Endodermal cell (in vitro differentiated cells): ENCODE measurements at regions not wholly inside any gene's neighbourhood (a gene's known extent, or its start where the extent isn't known, plus 50 kb on each side); places are given as distances from the start of the nearest gene placed in this dataset.
A peak's percentile ranks its signal among the peaks of the same experiment; 100 is the strongest.

Experiments used
- DNase-seq: peaks from one replicate; pipeline ENCODE4 v3.0.0-alpha.2; 2017
- H3K27ac ChIP-seq: 2 replicates; pipeline ENCODE4 v1.5.1; 2013; ENCODE audit warnings: mild to moderate bottlenecking, low read depth, low read length, moderate library complexity
- H3K27me3 ChIP-seq: 2 replicates; pipeline ENCODE4 v1.6.1; 2013; ENCODE audit warnings: mild to moderate bottlenecking, low read length, moderate library complexity; ENCODE audit not compliant: insufficient read depth, control insufficient read depth, poor library complexity, severe bottlenecking
- H3K36me3 ChIP-seq: 2 replicates; pipeline ENCODE4 v1.7.0; 2013; ENCODE audit warnings: mild to moderate bottlenecking, low read length, moderate library complexity; ENCODE audit not compliant: control insufficient read depth, insufficient read depth
- H3K4me1 ChIP-seq: one replicate; pipeline ENCODE4 v1.7.0; 2013; ENCODE audit warnings: low read length; ENCODE audit not compliant: control insufficient read depth, insufficient read depth
- H3K4me3 ChIP-seq: 2 replicates; pipeline ENCODE4 v1.5.1; 2013; ENCODE audit warnings: mild to moderate bottlenecking, low read length, moderate library complexity
- H3K9ac ChIP-seq: 2 replicates; pipeline ENCODE4 v1.6.1; 2013; ENCODE audit warnings: mild to moderate bottlenecking, low read length, moderate library complexity; ENCODE audit not compliant: poor library complexity, severe bottlenecking; ENCODE audit errors: extremely low read depth
- H3K9me3 ChIP-seq: 2 replicates; pipeline ENCODE4 v1.6.1; 2013; ENCODE audit warnings: mild to moderate bottlenecking, low read length, moderate library complexity; ENCODE audit not compliant: control insufficient read depth
- H3K27ac Mint-ChIP-seq: 2 replicates; pipeline ENCODE4 v1.8.0; 2020; ENCODE audit warnings: mixed read lengths
- H3K27me3 Mint-ChIP-seq: 2 replicates; pipeline ENCODE4 v1.8.0; 2021; ENCODE audit warnings: mild to moderate bottlenecking, mixed read lengths; ENCODE audit not compliant: insufficient read depth
- H3K36me3 Mint-ChIP-seq: 2 replicates; pipeline ENCODE4 v1.8.0; 2020; ENCODE audit warnings: low read depth, mixed read lengths
- H3K4me1 Mint-ChIP-seq: 2 replicates; pipeline ENCODE4 v1.8.0; 2020; ENCODE audit warnings: mixed read lengths
- H3K4me3 Mint-ChIP-seq: 2 replicates; pipeline ENCODE4 v1.8.0; 2020; ENCODE audit warnings: mild to moderate bottlenecking, moderate library complexity, mixed read lengths
- H3K9me3 Mint-ChIP-seq: 2 replicates; pipeline ENCODE4 v1.8.0; 2020; ENCODE audit warnings: mild to moderate bottlenecking, mixed read lengths
- WGBS, 2 experiments: methylation state at CpG; one replicate each; pipeline versions ENCODE4 v1.1.5 to v1.1.7; 2013; ENCODE audit warnings: missing lambda C conversion rate in 2 of 2, mixed read lengths in 1 of 2; ENCODE audit not compliant: insufficient coverage in 1 of 2, insufficient read length in 1 of 2; 5-methylcytosine and 5-hydroxymethylcytosine counted together
- TF ChIP-seq, protein P1 (sequence below): fragments of 200-600 bp; sonication (generic); conservative IDR thresholded peaks from 2 replicates; pipeline ENCODE4 v1.5.0; 2021; ENCODE audit warnings: antibody characterized with exemption, mild to moderate bottlenecking

DNA sequence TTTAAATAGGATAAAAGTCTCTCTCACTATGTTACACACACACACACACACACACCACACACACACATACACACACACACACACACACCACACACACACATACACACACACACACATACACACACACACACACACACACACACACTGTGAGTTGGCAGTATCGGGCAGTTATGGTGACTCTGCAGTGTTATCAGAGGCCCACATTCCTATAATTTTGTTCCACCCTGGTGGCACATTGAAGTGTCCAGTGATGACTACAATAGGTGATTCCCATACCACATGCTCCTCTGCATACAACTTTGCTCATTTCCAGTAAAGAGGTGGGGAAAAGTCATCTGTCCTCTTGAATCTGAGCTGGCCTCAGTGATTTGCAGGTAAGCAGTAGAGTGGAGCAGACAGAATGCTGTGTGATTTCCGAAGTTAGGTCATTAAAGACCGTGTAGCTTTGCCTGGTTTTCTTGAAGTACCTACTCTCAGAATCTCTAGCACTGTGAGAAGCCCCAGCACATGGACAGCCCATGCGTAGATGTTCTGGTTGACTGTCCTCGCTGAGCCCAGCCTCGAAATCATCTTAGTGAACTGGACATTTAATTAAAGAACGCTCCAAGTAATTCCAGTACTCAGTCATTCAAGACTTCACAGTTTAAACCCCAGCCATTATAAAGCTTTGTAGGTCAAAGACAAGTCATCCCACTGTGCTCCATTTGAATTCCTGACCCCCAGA is 836.6 kb upstream of the SOX9 start:
- Histone ChIP-seq H3K27me3 (no peaks in the 10 kb centered on the region), H3K27ac (no peak overlapping the region), H3K9me3 (no peaks in the 10 kb centered on the region), H3K9ac (no peak overlapping the region), H3K4me1 (no peaks in the 10 kb centered on the region), H3K36me3 (no peaks in the 10 kb centered on the region), H3K4me3 (no peak overlapping the region)
- H3K27ac Mint-ChIP-seq, result no peak overlapping the region
- H3K36me3 Mint-ChIP-seq, result no peaks in the 10 kb centered on the region
- TF ChIP-seq, protein P1, sequence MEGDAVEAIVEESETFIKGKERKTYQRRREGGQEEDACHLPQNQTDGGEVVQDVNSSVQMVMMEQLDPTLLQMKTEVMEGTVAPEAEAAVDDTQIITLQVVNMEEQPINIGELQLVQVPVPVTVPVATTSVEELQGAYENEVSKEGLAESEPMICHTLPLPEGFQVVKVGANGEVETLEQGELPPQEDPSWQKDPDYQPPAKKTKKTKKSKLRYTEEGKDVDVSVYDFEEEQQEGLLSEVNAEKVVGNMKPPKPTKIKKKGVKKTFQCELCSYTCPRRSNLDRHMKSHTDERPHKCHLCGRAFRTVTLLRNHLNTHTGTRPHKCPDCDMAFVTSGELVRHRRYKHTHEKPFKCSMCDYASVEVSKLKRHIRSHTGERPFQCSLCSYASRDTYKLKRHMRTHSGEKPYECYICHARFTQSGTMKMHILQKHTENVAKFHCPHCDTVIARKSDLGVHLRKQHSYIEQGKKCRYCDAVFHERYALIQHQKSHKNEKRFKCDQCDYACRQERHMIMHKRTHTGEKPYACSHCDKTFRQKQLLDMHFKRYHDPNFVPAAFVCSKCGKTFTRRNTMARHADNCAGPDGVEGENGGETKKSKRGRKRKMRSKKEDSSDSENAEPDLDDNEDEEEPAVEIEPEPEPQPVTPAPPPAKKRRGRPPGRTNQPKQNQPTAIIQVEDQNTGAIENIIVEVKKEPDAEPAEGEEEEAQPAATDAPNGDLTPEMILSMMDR, result no peak
- peaks cover 13% of the 10 kb centered on the region for H3K4me1 Mint-ChIP-seq
- no peak overlapping the region for H3K4me3 Mint-ChIP-seq
- H3K9me3 Mint-ChIP-seq, result no peaks in the 10 kb centered on the region
- no peak for DNase-seq
- WGBS, 2 experiments, result 80 to 93% methylated on average over 5 to 7 of the region's 7 CpGs
- H3K27me3 Mint-ChIP-seq, result peaks cover 25% of the 10 kb centered on the region

DNA sequence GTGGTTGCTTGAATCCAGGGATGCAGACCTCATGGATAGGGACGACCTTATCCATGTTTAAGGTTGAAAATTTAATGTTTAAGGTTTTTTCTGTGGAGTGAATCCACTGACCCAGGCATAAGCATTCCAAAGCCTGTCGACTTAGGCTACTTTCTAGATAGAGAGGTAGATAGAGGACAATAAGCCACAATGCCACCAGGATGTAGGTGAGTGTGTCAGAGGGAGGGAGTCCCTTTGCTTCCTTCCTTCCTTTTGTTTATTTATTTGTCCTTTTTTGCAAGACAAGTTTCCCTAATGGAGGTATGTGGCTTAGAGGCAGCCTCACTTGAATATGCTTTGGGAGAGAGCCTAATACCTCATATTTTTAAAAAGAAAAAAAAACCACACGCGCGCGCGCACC is 834.2 kb upstream of the SOX9 start:
- no peaks in the 10 kb centered on the region for H3K9me3 Mint-ChIP-seq
- no peak overlapping the region for H3K27ac Mint-ChIP-seq
- no peaks in the 10 kb centered on the region for H3K36me3 Mint-ChIP-seq
- 37 to 62% methylated on average over 2 of the region's 7 CpGs for whole genome bisulfite sequencing, 2 experiments
- H3K27me3 ChIP-seq, result no peaks in the 10 kb centered on the region
- H3K9me3 ChIP-seq, result no peaks in the 10 kb centered on the region
- H3K27ac ChIP-seq, result no peak overlapping the region
- H3K9ac ChIP-seq, result no peak overlapping the region
- no peaks in the 10 kb centered on the region for H3K4me1 ChIP-seq
- TF ChIP-seq, protein P1, result no peak
- H3K27me3 Mint-ChIP-seq, result peaks cover 25% of the 10 kb centered on the region
- peaks cover 13% of the 10 kb centered on the region for H3K4me1 Mint-ChIP-seq
- H3K4me3 Mint-ChIP-seq, result peak overlapping the region; percentile 23
- DNase-seq, result peak; percentile 52
- no peak overlapping the region for H3K4me3 ChIP-seq
- H3K36me3 ChIP-seq, result no peaks in the 10 kb centered on the region

DNA sequence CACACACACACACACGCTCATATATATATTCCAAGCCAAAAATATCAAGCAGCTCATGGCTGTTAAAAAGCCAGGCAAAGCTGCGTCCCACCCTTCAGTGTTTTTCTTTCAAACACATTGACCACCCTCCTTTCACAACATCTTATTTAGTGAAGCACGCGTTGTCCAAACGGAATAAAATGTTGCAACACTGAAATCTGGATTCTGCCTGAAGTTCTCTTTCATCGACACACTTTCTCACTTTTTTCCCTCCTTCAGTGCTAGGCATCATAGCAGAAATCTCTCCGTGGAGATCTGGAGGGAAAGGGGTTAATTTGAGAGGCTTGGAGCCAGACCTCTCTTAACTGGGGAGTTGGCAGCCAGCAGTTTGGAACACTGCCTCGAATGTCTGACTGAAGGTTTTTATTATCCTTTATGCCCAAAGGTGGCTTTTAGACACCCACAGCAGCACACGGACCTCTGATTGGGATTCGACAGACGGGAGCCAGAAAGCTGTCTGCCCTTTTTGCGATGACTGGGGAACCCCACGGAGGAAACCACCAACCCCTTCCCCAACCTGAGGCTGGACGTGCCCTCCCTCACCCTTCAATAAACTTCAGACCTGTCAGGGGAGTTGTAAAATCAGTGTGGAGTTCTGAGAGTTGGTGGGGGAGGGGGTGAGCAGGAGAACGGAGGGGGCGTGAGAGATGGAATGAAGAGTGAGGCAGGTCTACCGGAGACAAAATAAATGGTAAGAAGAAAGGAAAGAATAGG is 833.6 kb upstream of the SOX9 start:
- WGBS, 2 experiments, result 75 to 78% methylated on average over 9 to 17 of the region's 17 CpGs
- TF ChIP-seq, protein P1, result no peak
- Histone ChIP-seq H3K36me3 (no peaks in the 10 kb centered on the region), H3K4me3 (no peak overlapping the region), H3K9ac (no peak overlapping the region), H3K27me3 (no peaks in the 10 kb centered on the region), H3K9me3 (no peaks in the 10 kb centered on the region), H3K4me1 (no peaks in the 10 kb centered on the region), H3K27ac (no peak overlapping the region)
- peaks cover 25% of the 10 kb centered on the region for H3K27me3 Mint-ChIP-seq
- no peaks in the 10 kb centered on the region for H3K36me3 Mint-ChIP-seq
- H3K27ac Mint-ChIP-seq, result no peak overlapping the region
- H3K4me3 Mint-ChIP-seq, result peak overlapping the region; percentile 23
- H3K4me1 Mint-ChIP-seq, result peaks cover 13% of the 10 kb centered on the region
- DNase-seq, result peak; percentile 53
- no peaks in the 10 kb centered on the region for H3K9me3 Mint-ChIP-seq
